MCF 10A (cell line): ENCODE measurements at regions not wholly inside any gene's neighbourhood (a gene's known extent, or its start where the extent isn't known, plus 50 kb on each side); places are given as distances from the start of the nearest gene placed in this dataset.

Experiments used
- BruUV-seq: library from RNA; stranded (reverse); fragments of 400-500 nt; replicated peaks from 2 replicates; lab custom pipeline; 2021; lab: Mats Ljungman, UMichigan
- CTCF ChIA-PET: fragments of 300-600 bp; sonication (Branson Sonifier 250); formaldehyde crosslinking; extraction: SDS; loops from one replicate; lab custom pipeline; 2021; ENCODE audit warnings: antibody characterized with exemption, inconsistent platforms; lab: Yijun Ruan, JAX
- POLR2A ChIA-PET: fragments of 300-600, 350-650 bp; sonication (Branson Sonifier 250); formaldehyde crosslinking; extraction: SDS; loops from one replicate; lab custom pipeline; 2020; ENCODE audit warnings: antibody characterized with exemption, inconsistent platforms; lab: Yijun Ruan, JAX
- DNase-seq: peaks from one replicate; pipeline ENCODE4 v3.0.0-alpha.2; 2018; ENCODE audit not compliant: unreplicated experiment
- H3K27ac Mint-ChIP-seq: one replicate; pipeline ENCODE4 v1.8.0; 2022; ENCODE audit warnings: mild to moderate bottlenecking, low read depth, mixed read lengths; ENCODE audit not compliant: unreplicated experiment
- H3K27me3 Mint-ChIP-seq: one replicate; pipeline ENCODE4 v1.8.0; 2022; ENCODE audit warnings: mixed read lengths; ENCODE audit not compliant: insufficient read depth, unreplicated experiment
- H3K36me3 Mint-ChIP-seq: one replicate; pipeline ENCODE4 v1.8.0; 2022; ENCODE audit warnings: mild to moderate bottlenecking, moderate library complexity, mixed read lengths; ENCODE audit not compliant: insufficient read depth, unreplicated experiment
- H3K4me1 Mint-ChIP-seq: one replicate; pipeline ENCODE4 v1.8.0; 2022; ENCODE audit warnings: mixed read lengths; ENCODE audit not compliant: insufficient read depth, unreplicated experiment
- H3K4me3 Mint-ChIP-seq: one replicate; pipeline ENCODE4 v1.8.0; 2022; ENCODE audit warnings: mild to moderate bottlenecking, moderate library complexity, mixed read lengths; ENCODE audit not compliant: unreplicated experiment
- H3K9me3 Mint-ChIP-seq: one replicate; pipeline ENCODE4 v1.8.0; 2022; ENCODE audit warnings: mixed read lengths; ENCODE audit not compliant: unreplicated experiment
- CTCF ChIP-seq: fragments of 200-600 bp; IDR thresholded peaks from one replicate; pipeline ENCODE4 v1.8.0; 2022; ENCODE audit warnings: antibody characterized with exemption, mild to moderate bottlenecking; ENCODE audit not compliant: unreplicated experiment
- intact Hi-C: fragments of 100-400 bp; cut with micrococcal nuclease; formaldehyde crosslinking; loops from 2 replicates; pipeline ENCODE4 v1.14.1; 2022

- H3K27ac Mint-ChIP-seq = no peak overlapping the region
- intact Hi-C loops = no loop called here
- BruUV-seq = no TSS peak
- no peaks in the 10 kb centered on the region for H3K36me3 Mint-ChIP-seq
- ChIA-PET POLR2A (interaction anchor here (1.1 kb wide), 1 partner anchor 14 kb away, joined by 3 read pairs; no protein-coding TSS in a partner anchor), CTCF (interaction anchor here (0.6 to 1.2 kb wide), 2 partner anchors 14 to 16 kb away, joined by 3 to 5 read pairs; no protein-coding TSS in a partner anchor)
- no peaks in the 10 kb centered on the region for H3K4me1 Mint-ChIP-seq
- DNase-seq = no peak
- no peaks in the 10 kb centered on the region for H3K9me3 Mint-ChIP-seq
- no peak overlapping the region for H3K4me3 Mint-ChIP-seq
- no peak for TF ChIP-seq CTCF
- H3K27me3 Mint-ChIP-seq = no peaks in the 10 kb centered on the region
Measured at GRCh38 chr3:143182866-143183664, 63.5 kb downstream of the CHST2 start.

- Mint-ChIP-seq H3K9me3 (no peaks in the 10 kb centered on the region), H3K4me1 (no peaks in the 10 kb centered on the region), H3K4me3 (no peak overlapping the region), H3K36me3 (no peaks in the 10 kb centered on the region), H3K27me3 (no peaks in the 10 kb centered on the region), H3K27ac (no peak overlapping the region)
- intact Hi-C loops = no loop called here
- POLR2A ChIA-PET = interaction anchor here (1.1 kb wide), 1 partner anchor 15 kb away, joined by 3 read pairs; no protein-coding TSS in a partner anchor
- CTCF ChIA-PET = interaction anchor here (1.2 kb wide), 1 partner anchor 17 kb away, joined by 3 read pairs; no protein-coding TSS in a partner anchor
- BruUV-seq = no TSS peak
- DNase-seq = no peak
- TF ChIP-seq CTCF = no peak
Measured at GRCh38 chr3:143183665-143183964, 64.0 kb downstream of the CHST2 start.

GRCh38 chr3:143184099-143184498 lies 64.5 kb downstream of the CHST2 start:
- CTCF ChIA-PET = interaction anchor here (0.5 kb wide), 1 partner anchor 681 kb away, joined by 4 read pairs; no protein-coding TSS in a partner anchor
- H3K4me3 Mint-ChIP-seq = no peak overlapping the region
- H3K27me3 Mint-ChIP-seq = no peaks in the 10 kb centered on the region
- H3K36me3 Mint-ChIP-seq = no peaks in the 10 kb centered on the region
- no TSS peak for BruUV-seq
- intact Hi-C loops = no loop called here
- TF ChIP-seq CTCF = no peak
- H3K9me3 Mint-ChIP-seq = no peaks in the 10 kb centered on the region
- no peak for DNase-seq
- H3K27ac Mint-ChIP-seq = no peak overlapping the region
- POLR2A ChIA-PET = no interaction called here
- H3K4me1 Mint-ChIP-seq = no peaks in the 10 kb centered on the region

GRCh38 chr3:143185401-143185800 lies 65.8 kb downstream of the CHST2 start:
- ChIA-PET POLR2A (no interaction called here), CTCF (interaction anchor here (0.6 kb wide), 1 partner anchor 62 kb away, joined by 3 read pairs; no protein-coding TSS in a partner anchor)
- Mint-ChIP-seq H3K4me1 (no peaks in the 10 kb centered on the region), H3K27me3 (no peaks in the 10 kb centered on the region), H3K27ac (no peak overlapping the region), H3K9me3 (no peaks in the 10 kb centered on the region), H3K4me3 (no peak overlapping the region), H3K36me3 (no peaks in the 10 kb centered on the region)
- no TSS peak for BruUV-seq
- no peak for TF ChIP-seq CTCF
- intact Hi-C loops = no loop called here
- DNase-seq = no peak
